ENCODE measurements at regions not wholly inside any gene's neighbourhood (a gene's known extent, or its start where the extent isn't known, plus 50 kb on each side); places are given as distances from the start of the nearest gene placed in this dataset.

DNA sequence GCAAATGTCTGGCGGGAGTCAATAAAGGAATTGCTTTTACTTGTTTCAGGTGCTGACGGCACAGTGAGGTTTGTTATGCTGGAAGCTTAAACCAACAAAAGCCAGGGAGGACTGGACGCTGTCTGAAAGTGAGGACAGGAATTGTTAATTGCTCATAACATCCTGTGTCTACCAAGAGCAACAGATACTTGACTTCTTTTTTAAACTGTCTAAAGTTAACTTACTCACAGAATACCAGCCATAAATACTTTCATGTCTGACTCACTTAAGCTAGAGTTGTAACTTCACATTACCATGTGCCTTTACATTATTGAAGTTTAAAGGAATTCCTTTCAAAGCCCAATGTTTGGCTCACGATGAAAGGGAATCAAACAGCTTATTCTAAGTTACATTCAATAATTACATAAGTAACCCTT is 252.7 kb upstream of the SHH start:
- DNase-seq (ENCODE audit: insufficient read length, low spot score, missing footprints) = no peak
- TF ChIP-seq, protein P1, sequence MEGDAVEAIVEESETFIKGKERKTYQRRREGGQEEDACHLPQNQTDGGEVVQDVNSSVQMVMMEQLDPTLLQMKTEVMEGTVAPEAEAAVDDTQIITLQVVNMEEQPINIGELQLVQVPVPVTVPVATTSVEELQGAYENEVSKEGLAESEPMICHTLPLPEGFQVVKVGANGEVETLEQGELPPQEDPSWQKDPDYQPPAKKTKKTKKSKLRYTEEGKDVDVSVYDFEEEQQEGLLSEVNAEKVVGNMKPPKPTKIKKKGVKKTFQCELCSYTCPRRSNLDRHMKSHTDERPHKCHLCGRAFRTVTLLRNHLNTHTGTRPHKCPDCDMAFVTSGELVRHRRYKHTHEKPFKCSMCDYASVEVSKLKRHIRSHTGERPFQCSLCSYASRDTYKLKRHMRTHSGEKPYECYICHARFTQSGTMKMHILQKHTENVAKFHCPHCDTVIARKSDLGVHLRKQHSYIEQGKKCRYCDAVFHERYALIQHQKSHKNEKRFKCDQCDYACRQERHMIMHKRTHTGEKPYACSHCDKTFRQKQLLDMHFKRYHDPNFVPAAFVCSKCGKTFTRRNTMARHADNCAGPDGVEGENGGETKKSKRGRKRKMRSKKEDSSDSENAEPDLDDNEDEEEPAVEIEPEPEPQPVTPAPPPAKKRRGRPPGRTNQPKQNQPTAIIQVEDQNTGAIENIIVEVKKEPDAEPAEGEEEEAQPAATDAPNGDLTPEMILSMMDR (IDR thresholded peaks at IDR 0.05; ENCODE audit: extremely low read depth, low read depth, low read length) = no peak
- Histone ChIP-seq H3K27ac (ENCODE audit: low read depth, low read length) (no peak overlapping the region), H3K36me3 (ENCODE audit: insufficient read depth, low read length) (no peaks in the 10 kb centered on the region), H3K27me3 (ENCODE audit: insufficient read depth, low read length) (no peaks in the 10 kb centered on the region), H4K20me1 (ENCODE audit: insufficient read depth, low read length) (no peaks in the 10 kb centered on the region), H2AFZ (ENCODE audit: low read length) (no peak overlapping the region), H3K4me1 (ENCODE audit: insufficient read depth, low read length) (no peaks in the 10 kb centered on the region), H3K4me3 (ENCODE audit: insufficient read depth, low read length) (no peak overlapping the region), H3K9me3 (ENCODE audit: low read depth, low read length) (peaks cover 8% of the 10 kb centered on the region), H3K79me2 (ENCODE audit: insufficient read depth, low read length) (no peaks in the 10 kb centered on the region), H3K4me2 (ENCODE audit: insufficient read depth, low read length) (no peak overlapping the region)

GRCh38 chr7:156063241-156063810 is 251.1 kb upstream of the SHH start:
- Histone ChIP-seq H3K4me2 (ENCODE audit: insufficient read depth, low read length) (no peak overlapping the region), H4K20me1 (ENCODE audit: insufficient read depth, low read length) (no peaks in the 10 kb centered on the region), H3K79me2 (ENCODE audit: insufficient read depth, low read length) (no peaks in the 10 kb centered on the region), H3K9me3 (ENCODE audit: low read depth, low read length) (peaks cover 8% of the 10 kb centered on the region), H3K4me1 (ENCODE audit: insufficient read depth, low read length) (no peaks in the 10 kb centered on the region), H3K27ac (ENCODE audit: low read depth, low read length) (no peak overlapping the region), H3K4me3 (ENCODE audit: insufficient read depth, low read length) (no peak overlapping the region), H2AFZ (ENCODE audit: low read length) (no peak overlapping the region), H3K27me3 (ENCODE audit: insufficient read depth, low read length) (no peaks in the 10 kb centered on the region), H3K36me3 (ENCODE audit: insufficient read depth, low read length) (no peaks in the 10 kb centered on the region)
- TF ChIP-seq, protein P1 (IDR thresholded peaks at IDR 0.05; ENCODE audit: extremely low read depth, low read depth, low read length) = no peak
- no peak for DNase-seq (ENCODE audit: insufficient read length, low spot score, missing footprints)

DNA sequence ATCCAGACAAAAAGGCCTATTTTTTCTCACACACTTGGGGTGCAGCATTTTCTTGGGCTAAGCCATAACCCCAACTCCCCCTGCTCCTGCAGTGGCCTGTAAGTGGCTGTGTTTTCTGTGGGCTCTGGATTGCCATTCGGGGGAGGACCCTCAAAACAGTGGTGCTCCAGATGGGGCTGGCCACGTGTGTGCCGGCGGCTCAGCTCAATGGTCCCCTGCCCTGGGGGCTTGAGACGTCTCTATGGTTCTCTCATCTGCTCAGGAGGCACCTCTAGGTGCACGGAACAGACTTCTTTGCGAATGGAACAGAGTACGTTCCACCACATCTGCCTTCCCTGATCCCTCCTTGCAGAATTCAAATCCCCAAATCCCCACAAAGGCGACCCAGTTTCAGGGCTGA is 250.0 kb upstream of the SHH start:
- DNase-seq (ENCODE audit: insufficient read length, low spot score, missing footprints) = no peak
- H3K4me1 ChIP-seq (ENCODE audit: insufficient read depth, low read length) = no peaks in the 10 kb centered on the region
- no peaks in the 10 kb centered on the region for H3K27me3 ChIP-seq (ENCODE audit: insufficient read depth, low read length)
- H3K9me3 ChIP-seq (ENCODE audit: low read depth, low read length) = peaks cover 8% of the 10 kb centered on the region
- H3K4me3 ChIP-seq (ENCODE audit: insufficient read depth, low read length) = no peak overlapping the region
- TF ChIP-seq, protein P1 (IDR thresholded peaks at IDR 0.05; ENCODE audit: extremely low read depth, low read depth, low read length) = no peak
- no peaks in the 10 kb centered on the region for H3K79me2 ChIP-seq (ENCODE audit: insufficient read depth, low read length)
- no peak overlapping the region for H3K27ac ChIP-seq (ENCODE audit: low read depth, low read length)
- H3K4me2 ChIP-seq (ENCODE audit: insufficient read depth, low read length) = no peak overlapping the region
- no peaks in the 10 kb centered on the region for H4K20me1 ChIP-seq (ENCODE audit: insufficient read depth, low read length)
- no peak overlapping the region for H2AFZ ChIP-seq (ENCODE audit: low read length)
- H3K36me3 ChIP-seq (ENCODE audit: insufficient read depth, low read length) = no peaks in the 10 kb centered on the region

DNA sequence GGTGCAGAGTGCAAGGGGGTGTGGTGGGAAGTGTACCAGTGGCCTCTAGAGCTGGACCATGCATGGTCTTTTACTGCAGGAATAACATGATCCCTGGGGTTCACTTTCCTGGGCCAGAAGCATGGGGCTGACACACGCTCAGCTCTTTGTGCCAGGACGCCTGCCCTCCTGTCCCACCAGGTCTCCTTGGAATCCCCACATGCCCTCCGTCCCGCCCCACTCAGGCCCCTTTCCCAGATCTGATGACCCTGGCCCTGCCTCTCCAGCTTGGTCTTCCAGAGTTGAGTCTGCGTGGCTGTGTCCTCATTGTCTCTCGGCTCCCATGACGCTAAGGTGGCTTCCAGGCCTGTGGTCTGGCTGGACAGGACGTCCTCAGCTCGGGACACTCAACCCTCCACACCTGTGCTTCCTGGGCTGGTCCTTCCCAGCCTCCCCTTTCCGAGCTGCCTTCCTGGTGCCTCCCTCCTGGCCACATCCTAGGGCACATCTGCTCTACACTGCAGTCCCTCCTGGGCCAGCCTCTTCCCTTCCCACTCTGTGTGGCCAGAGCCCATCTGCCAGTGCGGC is 249.5 kb upstream of the SHH start:
- H3K4me3 ChIP-seq (ENCODE audit: insufficient read depth, low read length) = no peak overlapping the region
- H3K9me3 ChIP-seq (ENCODE audit: low read depth, low read length) = peaks cover 8% of the 10 kb centered on the region
- no peaks in the 10 kb centered on the region for H3K79me2 ChIP-seq (ENCODE audit: insufficient read depth, low read length)
- H4K20me1 ChIP-seq (ENCODE audit: insufficient read depth, low read length) = no peaks in the 10 kb centered on the region
- no peaks in the 10 kb centered on the region for H3K36me3 ChIP-seq (ENCODE audit: insufficient read depth, low read length)
- no peak overlapping the region for H3K4me2 ChIP-seq (ENCODE audit: insufficient read depth, low read length)
- no peaks in the 10 kb centered on the region for H3K27me3 ChIP-seq (ENCODE audit: insufficient read depth, low read length)
- no peak overlapping the region for H2AFZ ChIP-seq (ENCODE audit: low read length)
- no peaks in the 10 kb centered on the region for H3K4me1 ChIP-seq (ENCODE audit: insufficient read depth, low read length)
- no peak overlapping the region for H3K27ac ChIP-seq (ENCODE audit: low read depth, low read length)
- no peak for DNase-seq (ENCODE audit: insufficient read length, low spot score, missing footprints)
- TF ChIP-seq, protein P1 (IDR thresholded peaks at IDR 0.05; ENCODE audit: extremely low read depth, low read depth, low read length) = no peak

Measured in osteoblast (primary cell).